Kasumi-1 (cell line): ENCODE measurements at regions not wholly inside any gene's neighbourhood (a gene's known extent, or its start where the extent isn't known, plus 50 kb on each side); places are given as distances from the start of the nearest gene placed in this dataset.

Experiments used
- DNase-seq, 2 experiments: peaks; one replicate each; lab custom pipeline; 2025; lab: John Stamatoyannopoulos, UW

- no peak for DNase-seq
Observed at GRCh38 chr14:101706509-101707067, 54.9 kb upstream of the PPP2R5C start.

- peak; percentile 86 to 91 for DNase-seq
Observed at GRCh38 chr14:101707068-101707842, 54.3 kb upstream of the PPP2R5C start.

GRCh38 chr14:101707863-101708620 is 53.5 kb upstream of the PPP2R5C start:
- DNase-seq: no peak

GRCh38 chr14:101708853-101709532 is 52.5 kb upstream of the PPP2R5C start:
- no peak for DNase-seq

GRCh38 chr14:101709533-101709881 is 52.0 kb upstream of the PPP2R5C start:
- DNase-seq: no peak

- DNase-seq: no peak
Observed at GRCh38 chr14:101709962-101710931, 51.3 kb upstream of the PPP2R5C start.

GRCh38 chr14:101711041-101711856 is 50.3 kb upstream of the PPP2R5C start:
- no peak for DNase-seq
